Tibial artery (tissue), 4 donors: ENCODE measurements at regions not wholly inside any gene's neighbourhood (a gene's known extent, or its start where the extent isn't known, plus 50 kb on each side); places are given as distances from the start of the nearest gene placed in this dataset.
A peak's percentile ranks its signal among the peaks of the same experiment; 100 is the strongest.

ENCODE experiments used
- DNase-seq, 2 donors: peaks; one replicate each; pipeline ENCODE4 v3.0.0-alpha.2; 2019
- H3K27ac ChIP-seq, 2 donors: fragments of 200-600 bp; sonication (generic) in 1 of 2; 1 replicate in 1 of 2; 2 replicates in 1 of 2; pipeline ENCODE4 v1.5.1; 2018 to 2019; ENCODE audit warnings: mild to moderate bottlenecking in 1 of 2
- H3K27me3 ChIP-seq, 2 donors: fragments of 200-600 bp; sonication (generic) in 1 of 2; one replicate each; pipeline versions ENCODE4 v1.5.1 to v1.6.0; 2016 to 2019
- H3K36me3 ChIP-seq, 3 donors: fragments of 200-600 bp; sonication (generic) in 2 of 3; one replicate each; pipeline ENCODE4 v1.5.1; 2016 to 2019; ENCODE audit warnings: mild to moderate bottlenecking in 2 of 3
- H3K4me1 ChIP-seq, 4 donors: fragments of 200-600 bp; sonication (generic) in 2 of 4; 1 replicate in 3 of 4; 2 replicates in 1 of 4; pipeline ENCODE4 v1.5.1; 2016 to 2019
- H3K4me3 ChIP-seq, 2 donors: fragments of 200-600 bp; sonication (generic) in 1 of 2; 1 replicate in 1 of 2; 2 replicates in 1 of 2; pipeline ENCODE4 v1.5.1; 2018 to 2019; ENCODE audit warnings: mild to moderate bottlenecking in 2 of 2
- H3K9me3 ChIP-seq, 3 donors: fragments of 200-600 bp; sonication (generic) in 1 of 3; one replicate each; pipeline ENCODE4 v1.5.1; 2016 to 2019
- CTCF ChIP-seq, 2 experiments: fragments of 200-600 bp in 1 of 2; fragments of 450-650 bp in 1 of 2; IDR thresholded peaks; one replicate each; pipeline ENCODE4 v1.5.1; 2017 to 2019; ENCODE audit warnings: antibody characterized with exemption in 2 of 2, mild to moderate bottlenecking in 1 of 2, moderate library complexity in 1 of 2
- intact Hi-C: fragments of 100-400 bp; cut with DNase I; formaldehyde crosslinking; loops from one replicate; pipeline ENCODE4 v1.15.0; 2023; ENCODE audit warnings: low total_unique reads

- intact Hi-C loops = no loop called here
- no peaks in the 10 kb centered on the region for H3K27me3 ChIP-seq
- H3K27ac ChIP-seq = no peak overlapping the region
- TF ChIP-seq CTCF (IDR thresholded peaks at IDR 0.05) = no peak
- no peak overlapping the region for H3K4me3 ChIP-seq
- no peak for DNase-seq
- H3K9me3 ChIP-seq = no peaks in the 10 kb centered on the region
- no peaks in the 10 kb centered on the region for H3K36me3 ChIP-seq
- peaks cover 0 to 20% (median 12%) of the 10 kb centered on the region in 4 donors for H3K4me1 ChIP-seq
Observed at GRCh38 chr2:101560780-101561315, 85.9 kb upstream of the RFX8 start.

- Histone ChIP-seq H3K4me1 (peaks cover 0 to 20% (median 12%) of the 10 kb centered on the region in 4 donors), H3K36me3 (no peaks in the 10 kb centered on the region), H3K27me3 (no peaks in the 10 kb centered on the region), H3K9me3 (no peaks in the 10 kb centered on the region), H3K27ac (peak overlapping the region; percentile 59), H3K4me3 (peak overlapping the region in 1 of 2 donors; percentile 11)
- no peak for TF ChIP-seq CTCF (IDR thresholded peaks at IDR 0.05)
- intact Hi-C loops = no loop called here
- DNase-seq = no peak
Observed at GRCh38 chr2:101559551-101559950, 84.6 kb upstream of the RFX8 start.

GRCh38 chr2:101558740-101559525 lies 84.0 kb upstream of the RFX8 start:
- no peak for TF ChIP-seq CTCF (IDR thresholded peaks at IDR 0.05)
- peak overlapping the region; percentile 59 for H3K27ac ChIP-seq
- no peaks in the 10 kb centered on the region for H3K9me3 ChIP-seq
- peaks cover 0 to 20% (median 12%) of the 10 kb centered on the region in 4 donors for H3K4me1 ChIP-seq
- no peaks in the 10 kb centered on the region for H3K36me3 ChIP-seq
- no peak for DNase-seq
- intact Hi-C loops = no loop called here
- no peaks in the 10 kb centered on the region for H3K27me3 ChIP-seq
- H3K4me3 ChIP-seq = peak overlapping the region; percentile 11 to 19

GRCh38 chr2:101556033-101556459 lies 81.1 kb upstream of the RFX8 start:
- Histone ChIP-seq H3K4me3 (no peak overlapping the region), H3K27me3 (no peaks in the 10 kb centered on the region), H3K36me3 (no peaks in the 10 kb centered on the region), H3K4me1 (peaks cover 0 to 20% (median 12%) of the 10 kb centered on the region in 4 donors), H3K9me3 (no peaks in the 10 kb centered on the region), H3K27ac (no peak overlapping the region)
- TF ChIP-seq CTCF (IDR thresholded peaks at IDR 0.05) = no peak
- intact Hi-C loops = no loop called here
- no peak for DNase-seq

- H3K9me3 ChIP-seq = no peaks in the 10 kb centered on the region
- TF ChIP-seq CTCF (IDR thresholded peaks at IDR 0.05) = no peak
- H3K36me3 ChIP-seq = no peaks in the 10 kb centered on the region
- no peak for DNase-seq
- H3K4me1 ChIP-seq = no peaks in the 10 kb centered on the region
- no peak overlapping the region for H3K4me3 ChIP-seq
- intact Hi-C loops = no loop called here
- no peak overlapping the region for H3K27ac ChIP-seq
- H3K27me3 ChIP-seq = no peaks in the 10 kb centered on the region
Observed at GRCh38 chr2:101551336-101551888, 76.5 kb upstream of the RFX8 start.
